OCI-M1 (cell line): ENCODE measurements at regions not wholly inside any gene's neighbourhood (a gene's known extent, or its start where the extent isn't known, plus 50 kb on each side); places are given as distances from the start of the nearest gene placed in this dataset.
A peak's percentile ranks its signal among the peaks of the same experiment; 100 is the strongest.

Experiments
- DNase-seq: peaks from one replicate; lab custom pipeline; 2025; lab: John Stamatoyannopoulos, UW

DNA sequence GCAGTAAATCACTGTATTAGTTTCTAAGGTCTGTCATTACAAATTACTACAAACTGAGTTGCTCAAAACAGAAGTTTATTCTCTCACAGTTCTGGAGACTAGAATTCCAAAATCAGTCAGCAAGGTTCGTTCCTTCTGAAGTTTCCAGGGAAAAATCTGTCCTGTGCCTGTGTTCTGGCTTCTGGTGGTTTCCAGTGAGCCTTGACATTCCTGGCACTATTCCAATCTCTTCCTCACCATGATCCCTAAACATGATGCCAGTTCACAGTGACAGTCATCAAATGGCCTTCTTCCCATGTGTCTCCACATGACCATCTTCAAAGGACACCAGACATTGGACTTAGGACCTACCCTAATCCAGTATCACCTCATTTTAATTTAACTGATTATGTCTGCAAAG, 351.4 kb downstream of the PLK2 start:
- no peak for DNase-seq

DNA sequence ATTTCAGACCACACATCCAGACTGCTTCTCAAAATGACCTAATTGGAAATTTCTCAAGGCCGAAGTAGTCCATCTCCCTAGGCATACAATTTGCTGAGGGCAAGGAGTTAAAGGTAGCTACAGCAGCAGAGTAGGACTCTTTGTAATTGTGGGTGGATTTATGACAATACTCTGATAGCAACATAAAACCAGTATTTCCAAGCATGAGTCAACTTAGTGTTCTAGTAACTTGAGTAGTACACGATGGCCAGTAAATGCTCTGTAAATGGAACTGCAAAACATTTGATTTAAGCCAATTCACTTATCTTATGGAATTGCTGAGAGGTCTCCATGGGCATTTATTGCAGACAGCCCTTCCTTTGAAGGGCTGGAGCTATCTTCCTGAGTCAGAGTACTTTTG, 352.2 kb downstream of the PLK2 start:
- no peak for DNase-seq

DNA sequence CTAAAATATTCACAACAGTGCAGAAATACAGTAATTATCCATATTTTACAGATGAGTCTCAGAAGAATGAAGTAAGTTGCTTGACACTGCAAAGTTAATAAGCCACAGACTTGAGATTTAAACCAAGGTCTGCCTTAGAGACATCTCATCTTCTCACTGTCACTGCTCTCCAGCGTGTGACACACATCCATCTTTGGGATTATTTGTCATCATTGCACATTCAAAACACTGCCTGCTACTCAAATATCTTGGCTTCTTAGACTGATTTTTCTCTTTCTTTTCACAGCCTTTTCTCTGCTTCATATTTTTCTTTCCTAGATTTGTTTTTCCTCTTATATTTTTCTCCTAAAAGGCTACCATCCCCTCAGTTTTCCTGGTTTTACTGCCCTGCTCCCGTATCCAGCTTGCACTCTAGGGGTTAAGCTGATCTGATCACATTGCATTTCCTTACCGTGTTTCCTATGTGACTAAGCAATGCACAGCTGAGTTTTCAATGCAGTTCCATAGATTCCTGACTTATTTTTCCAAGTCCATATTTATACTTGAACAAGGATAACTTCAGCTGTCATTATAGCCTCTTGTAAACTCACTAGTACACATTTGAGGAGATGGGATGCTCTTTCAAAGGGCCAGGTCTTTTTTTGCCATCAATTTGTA, 353.0 kb downstream of the PLK2 start:
- no peak for DNase-seq

DNA sequence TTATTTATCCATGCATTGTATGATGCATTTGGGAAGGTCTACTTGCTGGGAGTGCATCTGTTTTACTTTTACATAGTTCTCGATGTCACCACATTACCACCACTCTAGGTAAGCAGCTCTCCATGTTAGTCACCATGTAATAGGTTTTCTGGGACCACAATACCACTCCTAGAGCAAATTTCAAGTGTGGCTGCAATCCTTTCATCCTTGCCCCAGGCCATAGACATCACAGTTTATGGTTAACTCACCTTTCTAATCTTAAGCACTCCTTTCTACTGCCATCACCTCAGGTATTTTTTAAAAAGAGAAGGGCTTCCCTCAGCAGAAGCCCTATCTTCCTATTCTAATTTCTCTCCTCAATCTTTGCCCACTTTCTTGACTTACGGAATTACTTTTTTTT, 354.1 kb downstream of the PLK2 start:
- no peak for DNase-seq

DNA sequence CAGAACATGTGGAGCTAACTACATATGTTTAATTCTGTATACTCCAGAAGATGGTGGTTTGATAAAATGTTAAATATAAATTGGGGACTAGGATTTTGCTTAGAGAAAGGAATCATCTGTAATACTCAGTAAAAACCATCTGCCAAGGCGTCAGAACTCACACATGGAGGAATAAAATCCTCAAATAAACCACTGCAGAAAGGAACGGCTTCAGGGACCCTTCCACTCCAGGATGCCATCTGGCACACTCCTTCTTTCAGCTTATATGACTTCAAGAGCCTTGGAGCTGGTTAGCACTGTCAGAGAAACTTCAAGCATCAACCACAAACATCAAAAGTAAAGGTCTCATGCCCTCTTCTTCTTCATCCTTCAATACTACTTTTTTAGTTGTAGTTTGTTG, 360.6 kb downstream of the PLK2 start:
- DNase-seq, result no peak

DNA sequence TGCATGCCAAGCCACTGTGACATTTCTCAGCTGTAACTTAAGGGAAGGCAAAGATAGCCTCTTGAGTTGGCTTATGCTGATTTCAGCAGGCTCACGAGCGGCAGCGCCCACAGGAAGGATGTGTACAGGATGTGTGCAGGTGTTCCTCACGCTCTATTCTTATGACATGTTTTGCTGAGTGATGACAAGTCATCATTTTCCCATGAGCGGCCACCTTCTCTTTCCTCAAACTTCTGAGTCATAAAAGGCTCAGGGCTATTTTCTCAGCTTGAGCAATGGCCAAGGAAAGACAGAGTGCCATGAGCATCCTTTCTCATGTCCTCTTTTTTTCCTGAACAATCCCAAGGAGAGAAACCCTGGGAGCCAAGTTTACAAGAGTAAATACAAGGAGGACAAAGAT, 365.9 kb downstream of the PLK2 start:
- no peak for DNase-seq

DNA sequence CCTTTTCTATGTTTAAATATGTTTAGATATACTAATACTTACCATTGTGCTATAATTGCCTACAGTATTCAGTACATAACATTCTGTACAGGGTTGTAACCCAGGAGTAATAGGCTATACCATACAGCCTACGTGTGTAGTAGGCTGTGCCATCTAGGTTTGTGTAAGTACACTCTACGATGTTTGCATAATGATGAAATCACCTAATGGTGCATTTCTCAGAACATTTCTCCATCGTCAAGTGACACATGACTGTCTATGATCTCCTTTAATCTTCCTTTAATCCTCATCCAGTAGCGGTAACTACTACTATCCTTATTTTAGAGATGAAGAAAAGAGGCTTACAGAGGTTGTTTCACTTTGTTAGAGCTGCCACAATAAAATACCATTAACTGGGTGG, 369.2 kb downstream of the PLK2 start:
- DNase-seq, result no peak

DNA sequence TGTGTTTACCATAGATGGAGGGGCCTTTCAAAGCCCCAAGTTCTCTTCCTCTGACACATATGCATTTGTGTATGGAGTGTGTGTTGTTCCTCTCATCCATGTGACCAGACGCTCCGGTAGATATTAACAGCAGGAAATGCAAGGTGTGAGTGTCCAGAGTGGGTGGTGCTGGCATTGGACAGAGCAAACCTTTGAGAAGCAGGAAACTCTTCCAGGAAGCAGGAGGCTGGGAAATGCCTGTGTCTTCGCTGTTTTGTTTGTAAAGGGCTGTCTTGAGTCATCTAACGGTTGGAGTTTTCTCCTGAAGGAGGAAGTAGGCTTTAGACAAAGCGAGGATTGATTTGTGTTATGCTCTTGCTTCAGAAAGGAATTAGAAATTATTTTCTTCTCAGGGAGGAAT, 370.9 kb downstream of the PLK2 start:
- DNase-seq, result no peak

DNA sequence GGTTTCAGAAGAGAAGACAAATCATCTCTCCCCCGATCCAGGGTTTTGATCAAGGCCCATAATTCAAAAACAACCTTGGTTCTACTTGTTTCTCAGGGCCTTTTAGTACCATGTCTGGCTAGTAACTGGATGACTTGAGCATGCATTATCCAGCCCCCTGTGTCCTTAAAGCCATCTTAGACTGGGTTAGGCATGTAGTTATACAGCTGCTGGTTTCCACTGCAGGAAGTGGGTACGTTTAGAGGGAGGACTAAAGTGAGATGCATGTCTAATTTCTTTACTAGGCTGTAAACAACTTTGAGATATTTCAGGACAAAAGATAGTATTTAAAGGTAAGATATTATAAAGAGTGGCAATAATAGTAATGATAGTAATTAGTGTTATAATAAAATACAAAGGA, 372.0 kb downstream of the PLK2 start:
- DNase-seq, result no peak

DNA sequence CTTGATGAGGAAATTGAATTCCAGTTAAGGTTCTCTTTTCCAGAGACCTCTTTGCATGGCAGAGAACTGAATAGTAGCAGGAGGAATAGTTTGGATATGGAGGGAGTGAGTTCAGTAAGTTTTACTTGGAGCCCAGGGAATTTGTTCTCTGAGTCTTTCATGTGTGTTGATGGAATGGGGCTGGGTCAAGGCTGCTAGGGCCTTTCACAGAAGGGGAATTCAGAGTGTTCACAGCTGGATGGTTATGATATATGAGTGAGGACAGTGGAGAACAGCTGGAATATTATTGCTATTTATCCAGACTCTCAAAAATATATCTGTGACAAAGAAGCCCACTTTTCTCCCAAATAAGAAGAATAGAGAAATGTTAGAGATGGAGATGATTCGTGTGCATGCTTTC, 372.8 kb downstream of the PLK2 start:
- DNase-seq, result no peak

DNA sequence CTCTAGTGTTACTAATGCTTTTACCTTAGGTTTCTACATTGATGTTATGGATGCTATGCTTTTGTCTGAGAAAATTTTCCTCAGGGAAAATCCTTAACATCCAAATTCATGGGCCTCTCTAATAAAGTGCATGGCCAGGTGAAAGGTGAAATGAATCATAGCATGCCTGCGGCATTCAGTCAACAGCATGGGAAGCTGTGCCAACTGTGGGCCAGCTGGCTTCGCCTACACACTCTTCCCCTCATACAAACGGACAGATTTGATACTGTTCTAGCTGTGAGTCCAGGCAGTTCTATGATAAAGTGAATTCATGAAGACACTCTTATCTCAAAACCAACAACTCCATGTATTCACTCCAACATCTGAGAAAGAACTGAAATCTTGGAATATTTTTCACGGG, 374.1 kb downstream of the PLK2 start:
- DNase-seq, result no peak

DNA sequence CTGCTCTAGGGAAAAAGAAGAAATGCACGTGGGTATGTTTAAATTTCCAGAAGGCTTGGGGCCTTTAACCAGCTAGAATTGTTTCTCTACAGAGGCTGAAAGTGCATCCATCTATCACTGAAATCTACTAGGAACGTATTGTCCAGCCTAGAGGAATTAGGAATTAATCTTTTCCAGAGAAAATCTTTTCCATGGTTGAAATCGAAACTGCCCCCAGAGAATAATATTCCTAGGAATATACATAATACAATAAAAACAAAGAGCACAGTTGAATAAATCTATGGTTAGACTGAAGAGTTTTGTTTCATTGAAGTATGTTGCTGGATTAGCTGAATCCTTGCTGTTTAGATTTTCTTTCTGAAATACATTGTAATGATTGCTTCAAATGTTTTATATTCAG, 378.5 kb downstream of the PLK2 start:
- DNase-seq, result no peak

DNA sequence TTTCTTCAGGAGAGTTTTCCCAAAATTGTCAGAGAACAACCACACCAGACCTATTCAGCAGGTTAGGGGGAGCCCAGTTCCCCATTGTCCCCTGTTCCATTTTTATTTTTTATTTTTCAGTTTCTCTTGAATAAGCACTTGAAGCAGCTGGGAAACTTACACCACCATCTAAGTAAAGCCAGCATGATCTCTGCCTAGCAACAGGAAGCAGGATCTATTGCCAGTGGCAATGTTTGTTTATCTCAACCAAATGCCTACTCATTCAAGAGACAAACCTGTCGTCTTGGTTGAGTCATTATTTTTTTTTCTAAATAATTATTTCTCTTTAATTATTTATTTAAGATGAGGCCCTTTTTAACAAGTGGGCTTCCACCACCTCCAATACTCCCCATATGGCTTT, 379.3 kb downstream of the PLK2 start:
- DNase-seq, result no peak

DNA sequence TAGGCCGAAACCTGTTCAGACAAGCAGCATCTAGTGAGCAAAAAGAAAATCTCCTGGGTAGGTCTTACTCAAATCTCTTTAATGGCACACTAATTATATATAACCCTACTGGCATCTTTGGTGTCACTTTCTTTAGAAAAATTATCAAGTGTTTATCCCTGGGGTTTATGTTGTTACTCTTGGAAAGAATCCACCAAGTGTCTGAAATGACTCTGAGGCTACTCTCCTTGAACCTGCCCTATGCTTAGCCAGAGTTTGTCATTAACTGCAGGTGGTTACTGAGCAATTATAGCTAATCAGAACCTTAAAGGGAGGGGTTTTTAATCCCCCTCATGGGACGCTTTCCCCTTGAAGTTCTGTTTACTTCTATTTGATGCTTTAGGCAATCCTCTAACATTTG, 381.9 kb downstream of the PLK2 start:
- no peak for DNase-seq

DNA sequence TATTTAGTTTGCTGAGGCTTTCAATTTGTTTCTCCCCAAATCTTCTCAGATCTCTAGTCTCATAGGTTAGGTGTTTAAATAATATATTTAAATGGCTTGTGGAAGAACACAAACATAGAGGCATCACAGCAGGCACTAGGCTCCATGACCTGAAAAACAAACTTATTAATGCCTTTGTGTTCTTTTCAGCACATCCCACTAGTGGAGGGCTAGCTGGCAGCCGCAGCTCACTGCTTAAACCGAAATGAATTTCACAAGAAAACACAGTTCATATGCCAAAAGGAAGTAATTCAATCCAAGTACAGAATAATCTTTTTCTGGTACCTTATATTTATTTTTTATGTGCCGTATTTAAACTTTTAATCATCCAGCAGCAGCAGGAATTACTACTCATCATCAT, 382.5 kb downstream of the PLK2 start:
- no peak for DNase-seq

DNA sequence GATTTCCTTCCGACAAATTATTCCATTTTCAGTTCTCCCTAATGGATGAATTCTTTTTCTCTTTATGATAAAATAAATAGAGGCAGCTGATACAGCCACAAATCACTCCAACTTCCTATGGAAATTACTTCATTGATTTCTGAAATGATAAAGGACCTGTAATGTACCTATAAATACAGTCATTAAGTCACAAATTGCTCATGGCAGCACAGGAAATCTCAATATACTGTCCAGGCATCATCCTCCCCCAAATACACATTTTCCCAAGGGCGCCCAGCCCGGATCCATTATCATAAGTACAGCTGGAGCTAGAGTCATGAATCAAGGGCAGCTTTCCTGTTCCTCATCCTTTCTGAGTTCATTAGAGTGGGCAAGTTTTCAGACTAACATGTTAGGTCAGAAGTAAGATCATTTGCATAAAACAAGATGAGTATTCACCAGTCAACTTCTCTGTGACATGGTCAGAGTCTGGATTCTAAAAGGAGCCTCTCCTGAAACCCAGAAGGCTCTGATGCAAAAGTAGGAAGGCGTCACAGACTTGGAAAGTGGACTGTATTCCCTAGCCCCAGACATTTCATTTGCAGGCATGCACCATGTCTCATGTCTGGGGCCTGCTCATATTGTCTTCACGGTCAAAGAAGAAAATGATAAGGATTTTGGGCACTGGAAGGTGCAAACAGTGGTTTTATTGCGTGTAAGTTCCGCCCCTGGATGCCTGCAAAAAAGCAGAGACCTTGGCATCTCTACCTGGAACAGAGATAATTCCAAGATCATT, 383.2 kb downstream of the PLK2 start:
- DNase-seq, result no peak

DNA sequence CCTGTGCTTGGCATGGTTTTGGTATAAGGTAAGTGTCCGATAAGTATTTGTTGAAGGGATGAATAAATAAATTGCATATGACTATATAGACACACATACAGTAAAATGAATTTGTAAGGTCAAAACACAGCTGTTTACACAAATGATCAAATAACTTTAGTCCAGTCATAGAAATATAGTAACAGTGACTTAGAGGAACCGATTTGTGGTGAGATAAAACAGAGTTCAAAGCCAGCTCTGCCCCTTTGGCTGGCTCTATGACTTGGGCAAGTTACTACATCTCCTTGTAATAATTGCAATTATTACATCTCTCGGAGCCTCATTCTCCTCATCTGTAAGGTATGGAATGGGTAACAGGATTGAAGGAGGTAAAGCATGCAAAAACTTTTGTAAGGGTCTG, 384.0 kb downstream of the PLK2 start:
- no peak for DNase-seq

DNA sequence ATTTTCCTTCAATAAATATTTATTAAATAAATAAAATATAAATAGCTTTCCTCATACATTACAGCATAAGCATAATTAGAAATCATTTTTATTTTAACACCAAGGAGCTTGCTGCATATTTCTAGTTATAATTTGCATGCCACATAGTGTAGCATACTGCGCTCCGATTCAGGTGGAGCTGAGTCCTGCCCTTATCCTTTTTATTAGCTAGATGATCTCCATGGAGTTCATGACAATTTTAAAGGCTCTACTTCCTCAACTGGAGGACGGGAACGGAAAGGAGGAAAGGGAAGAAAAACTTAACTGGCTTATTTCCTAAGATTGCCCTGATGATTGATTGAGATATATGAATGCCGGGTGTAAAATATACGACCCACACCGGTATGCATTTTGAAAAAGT, 385.2 kb downstream of the PLK2 start:
- no peak for DNase-seq

DNA sequence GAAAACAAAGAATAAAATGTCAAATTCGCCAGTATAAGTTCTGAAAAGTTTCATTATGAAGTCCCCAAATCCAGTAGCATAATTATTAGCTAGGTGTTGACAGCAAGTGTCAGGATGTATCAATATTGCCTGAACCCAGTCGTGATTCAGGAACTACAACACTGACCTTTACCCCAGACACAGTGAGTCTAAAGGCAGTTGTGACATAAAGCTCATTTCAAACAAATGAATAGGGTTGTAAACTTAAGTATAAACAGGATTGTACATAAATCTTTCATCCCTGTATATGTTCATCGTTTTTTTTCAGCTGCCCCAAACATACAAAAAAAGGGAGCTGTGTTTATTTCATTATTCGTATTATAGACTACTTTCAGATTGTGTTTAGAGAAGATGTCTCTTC, 385.7 kb downstream of the PLK2 start:
- DNase-seq, result no peak

DNA sequence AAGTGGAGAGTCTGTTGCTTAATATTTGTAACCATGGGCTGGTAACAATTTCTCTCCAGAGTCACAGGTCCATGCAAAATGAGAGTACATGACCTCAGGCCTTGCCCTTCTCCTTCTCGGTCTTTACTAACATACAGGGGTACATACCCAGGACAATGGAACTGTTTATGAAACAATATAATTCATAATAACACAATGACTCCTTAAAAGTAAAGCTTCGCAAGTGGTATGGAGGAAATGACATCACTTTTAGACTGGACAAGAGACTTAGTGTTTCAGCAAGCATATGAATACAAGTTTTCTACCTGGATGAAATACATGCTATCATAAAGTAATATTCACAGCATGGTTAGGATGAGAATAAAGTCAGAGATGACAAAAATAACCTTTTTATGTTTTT, 386.6 kb downstream of the PLK2 start:
- DNase-seq, result no peak

DNA sequence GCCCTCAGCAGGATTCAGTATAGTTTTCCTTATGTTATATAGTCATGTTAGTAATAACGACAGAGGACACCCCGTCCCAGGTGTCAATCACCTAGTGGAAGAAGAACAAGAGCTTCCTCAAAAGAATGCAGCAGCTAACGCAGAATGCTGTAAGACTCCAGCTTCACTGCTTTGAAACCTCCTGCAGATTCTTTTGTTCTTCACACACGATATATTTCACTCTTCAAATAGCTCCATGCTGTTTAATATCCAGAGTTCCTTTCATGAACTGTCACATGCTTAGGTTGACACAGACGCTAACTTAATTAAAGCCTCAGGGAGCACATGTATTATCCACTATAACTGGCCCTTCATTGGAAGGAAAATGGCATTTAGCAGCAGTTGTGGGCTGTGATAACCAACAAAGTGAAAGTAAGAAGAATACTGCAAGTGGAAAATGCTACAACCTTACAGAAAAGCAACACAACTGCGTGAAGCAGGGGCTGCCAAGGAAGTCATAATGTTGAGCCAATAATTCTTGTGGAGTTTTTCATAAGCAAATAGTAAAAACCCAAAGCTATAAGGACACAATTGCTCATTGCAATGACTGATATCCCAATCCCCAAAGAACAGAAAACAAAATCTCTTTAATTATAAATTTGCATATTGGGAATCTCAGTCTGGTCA, 387.5 kb downstream of the PLK2 start:
- DNase-seq, result peak; percentile 58

DNA sequence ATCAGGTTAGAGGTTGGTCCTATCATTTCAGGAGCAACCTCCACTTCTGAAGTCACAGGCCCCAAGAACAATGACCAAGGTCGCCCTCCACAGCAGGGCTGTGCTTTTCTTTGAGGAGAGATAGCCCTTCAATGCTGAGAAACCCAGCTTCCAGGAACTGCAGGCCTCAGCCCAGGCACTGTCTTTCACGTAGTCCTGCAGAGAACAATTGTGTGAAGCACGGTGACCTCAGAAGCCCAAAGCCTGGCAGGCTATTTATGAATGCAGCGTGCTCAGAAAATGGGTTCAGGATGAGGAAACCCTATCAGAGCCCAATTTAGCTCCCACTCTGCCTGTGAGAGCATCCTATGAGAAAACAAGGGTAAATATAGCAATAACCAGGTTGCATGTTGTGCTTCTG, 388.3 kb downstream of the PLK2 start:
- DNase-seq, result peak; percentile 88

DNA sequence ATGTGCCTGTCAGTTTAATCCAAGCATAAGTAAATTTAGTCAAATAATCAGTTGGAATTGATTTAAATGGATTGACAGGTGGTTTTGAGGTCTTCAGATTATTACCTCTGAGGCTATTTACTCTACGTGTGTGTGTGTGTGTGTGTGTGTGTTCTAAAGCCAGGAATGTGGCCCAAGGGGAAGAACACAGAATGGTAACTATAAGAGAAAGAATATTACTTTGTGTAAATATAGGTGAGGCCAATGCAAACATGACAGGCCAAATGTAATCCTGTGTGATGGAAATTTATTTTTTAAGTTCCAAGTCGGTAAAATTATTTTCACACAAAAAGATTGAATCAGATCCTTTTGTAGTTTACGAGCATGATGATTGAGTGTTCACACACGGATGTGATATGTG, 390.0 kb downstream of the PLK2 start:
- no peak for DNase-seq
